ENCODE measurements at regions not wholly inside any gene's neighbourhood (a gene's known extent, or its start where the extent isn't known, plus 50 kb on each side); places are given as distances from the start of the nearest gene placed in this dataset.

- TF ChIP-seq, protein P1, sequence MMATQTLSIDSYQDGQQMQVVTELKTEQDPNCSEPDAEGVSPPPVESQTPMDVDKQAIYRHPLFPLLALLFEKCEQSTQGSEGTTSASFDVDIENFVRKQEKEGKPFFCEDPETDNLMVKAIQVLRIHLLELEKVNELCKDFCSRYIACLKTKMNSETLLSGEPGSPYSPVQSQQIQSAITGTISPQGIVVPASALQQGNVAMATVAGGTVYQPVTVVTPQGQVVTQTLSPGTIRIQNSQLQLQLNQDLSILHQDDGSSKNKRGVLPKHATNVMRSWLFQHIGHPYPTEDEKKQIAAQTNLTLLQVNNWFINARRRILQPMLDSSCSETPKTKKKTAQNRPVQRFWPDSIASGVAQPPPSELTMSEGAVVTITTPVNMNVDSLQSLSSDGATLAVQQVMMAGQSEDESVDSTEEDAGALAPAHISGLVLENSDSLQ (IDR thresholded peaks at IDR 0.05): no peak
- TF ChIP-seq CTBP1 (IDR thresholded peaks at IDR 0.05; ENCODE audit: borderline replicate concordance) (no peak), ZNF384 (IDR thresholded peaks at IDR 0.05) (no peak), BHLHE40 (IDR thresholded peaks at IDR 0.05; ENCODE audit: borderline replicate concordance) (no peak)
Observed at GRCh38 chr2:217166241-217166850, 306.5 kb upstream of the TNP1 start.

All from HEK293T (cell line).